ENCODE measurements at regions not wholly inside any gene's neighbourhood (a gene's known extent, or its start where the extent isn't known, plus 50 kb on each side); places are given as distances from the start of the nearest gene placed in this dataset.

- TF ChIP-seq CTCF (conservative IDR thresholded peaks at IDR 0.05; ENCODE audit: low read length), result no peak
- DNase-seq (ENCODE audit: low read depth), result no peak
- no peak overlapping the region for H3K4me3 ChIP-seq (ENCODE audit: low read length)
Observed at GRCh38 chr1:200274116-200274515, 135.7 kb downstream of the ZNF281 start.

- TF ChIP-seq CTCF (conservative IDR thresholded peaks at IDR 0.05; ENCODE audit: low read length), result no peak
- no peak for DNase-seq (ENCODE audit: low read depth)
Observed at GRCh38 chr1:200272481-200273068, 137.3 kb downstream of the ZNF281 start.

GRCh38 chr1:200269256-200269655 is 140.6 kb downstream of the ZNF281 start:
- no peak overlapping the region for H3K4me3 ChIP-seq (ENCODE audit: low read length)
- no peak for DNase-seq (ENCODE audit: low read depth)
- no peak for TF ChIP-seq CTCF (conservative IDR thresholded peaks at IDR 0.05; ENCODE audit: low read length)

More at GRCh38 chr1:200272481-200273068, 137.3 kb downstream of the ZNF281 start:
- H3K4me3 ChIP-seq (ENCODE audit: low read length), result no peak overlapping the region

GRCh38 chr1:200267937-200268336 is 141.9 kb downstream of the ZNF281 start:
- DNase-seq (ENCODE audit: low read depth), result no peak
- no peak for TF ChIP-seq CTCF (conservative IDR thresholded peaks at IDR 0.05; ENCODE audit: low read length)
- no peak overlapping the region for H3K4me3 ChIP-seq (ENCODE audit: low read length)

GRCh38 chr1:200267458-200267857 is 142.4 kb downstream of the ZNF281 start:
- DNase-seq (ENCODE audit: low read depth), result no peak
- no peak overlapping the region for H3K4me3 ChIP-seq (ENCODE audit: low read length)
- no peak for TF ChIP-seq CTCF (conservative IDR thresholded peaks at IDR 0.05; ENCODE audit: low read length)

- DNase-seq (ENCODE audit: low read depth), result no peak
- H3K4me3 ChIP-seq (ENCODE audit: low read length), result no peak overlapping the region
- no peak for TF ChIP-seq CTCF (conservative IDR thresholded peaks at IDR 0.05; ENCODE audit: low read length)
Observed at GRCh38 chr1:200266871-200267270, 143.0 kb downstream of the ZNF281 start.

- no peak overlapping the region for H3K4me3 ChIP-seq (ENCODE audit: low read length)
- no peak for TF ChIP-seq CTCF (conservative IDR thresholded peaks at IDR 0.05; ENCODE audit: low read length)
- DNase-seq (ENCODE audit: low read depth), result no peak
Observed at GRCh38 chr1:200265881-200266280, 144.0 kb downstream of the ZNF281 start.

Measured in AG10803 (cell line).